ENCODE measurements at regions not wholly inside any gene's neighbourhood (a gene's known extent, or its start where the extent isn't known, plus 50 kb on each side); places are given as distances from the start of the nearest gene placed in this dataset.
"Not testable (repeated sequence)": the region's sequence is repeated elsewhere in the genome, so short reads cannot be mapped to it uniquely, and the experiment has no call there.

- DNase-seq (no peak), ATAC-seq (replicated peaks) (no peak)
- Mint-ChIP-seq H3K9me3 (peaks cover 14 to 16% of the 10 kb centered on the region in 2 donors), H3K27ac (no peak overlapping the region), H3K4me3 (no peak overlapping the region), H3K36me3 (peaks cover 10 to 16% of the 10 kb centered on the region in 2 donors), H3K27me3 (no peaks in the 10 kb centered on the region), H3K4me1 (peaks cover 12 to 25% of the 10 kb centered on the region in 2 donors)
These were observed 210.3 kb downstream of the C9orf152 start for GRCh38 chr9:109997682-109998081.

GRCh38 chr9:110005521-110005920 lies 202.4 kb downstream of the C9orf152 start:
- H3K27me3 Mint-ChIP-seq; ATAC-seq (replicated peaks); DNase-seq; H3K4me3 Mint-ChIP-seq: not testable (repeated sequence)
- H3K4me1 Mint-ChIP-seq, result peaks cover 33 to 46% of the 10 kb centered on the region in 2 donors
- H3K36me3 Mint-ChIP-seq, result peaks cover 7 to 13% of the 10 kb centered on the region in 2 donors
- peaks cover 12 to 13% of the 10 kb centered on the region in 2 donors for H3K9me3 Mint-ChIP-seq
- peak overlapping the region; percentile 71 for H3K27ac Mint-ChIP-seq

GRCh38 chr9:110006657-110007056 lies 201.3 kb downstream of the C9orf152 start:
- DNase-seq (no peak), ATAC-seq (replicated peaks) (no peak)
- no peak overlapping the region for H3K27ac Mint-ChIP-seq
- peaks cover 9 to 13% of the 10 kb centered on the region in 2 donors for H3K9me3 Mint-ChIP-seq
- H3K4me1 Mint-ChIP-seq, result peaks cover 35 to 46% of the 10 kb centered on the region in 2 donors
- peaks cover 7 to 13% of the 10 kb centered on the region in 2 donors for H3K36me3 Mint-ChIP-seq
- H3K27me3 Mint-ChIP-seq, result no peaks in the 10 kb centered on the region
- no peak overlapping the region for H3K4me3 Mint-ChIP-seq

GRCh38 chr9:110007477-110008270 lies 200.3 kb downstream of the C9orf152 start:
- peaks cover 7 to 13% of the 10 kb centered on the region in 2 donors for H3K36me3 Mint-ChIP-seq
- no peaks in the 10 kb centered on the region for H3K27me3 Mint-ChIP-seq
- H3K9me3 Mint-ChIP-seq, result peaks cover 9 to 13% of the 10 kb centered on the region in 2 donors
- H3K4me3 Mint-ChIP-seq, result no peak overlapping the region
- ATAC-seq (replicated peaks) (peak; percentile 73 to 78), DNase-seq (no peak)
- H3K27ac Mint-ChIP-seq, result peak overlapping the region; percentile 27
- H3K4me1 Mint-ChIP-seq, result peaks cover 35 to 46% of the 10 kb centered on the region in 2 donors

- ATAC-seq (replicated peaks) (no peak), DNase-seq (no peak)
- Mint-ChIP-seq H3K36me3 (peaks cover 7 to 13% of the 10 kb centered on the region in 2 donors), H3K27me3 (no peaks in the 10 kb centered on the region), H3K4me3 (no peak overlapping the region), H3K9me3 (peaks cover 7 to 13% of the 10 kb centered on the region in 2 donors), H3K27ac (no peak overlapping the region), H3K4me1 (peaks cover 39 to 46% of the 10 kb centered on the region in 2 donors)
These were observed 199.3 kb downstream of the C9orf152 start for GRCh38 chr9:110008663-110009062.

- Mint-ChIP-seq H3K27me3 (no peaks in the 10 kb centered on the region), H3K4me1 (peaks cover 30 to 47% of the 10 kb centered on the region in 2 donors), H3K27ac (no peak overlapping the region), H3K36me3 (no peaks in the 10 kb centered on the region), H3K9me3 (peaks cover 0 to 2% of the 10 kb centered on the region in 2 donors), H3K4me3 (no peak overlapping the region)
- ATAC-seq (replicated peaks) (no peak), DNase-seq (no peak)
These were observed 196.2 kb downstream of the C9orf152 start for GRCh38 chr9:110011628-110012320.

- Mint-ChIP-seq H3K9me3 (peaks cover 0 to 2% of the 10 kb centered on the region in 2 donors), H3K27me3 (no peaks in the 10 kb centered on the region), H3K4me1 (peaks cover 23 to 42% of the 10 kb centered on the region in 2 donors), H3K4me3 (no peak overlapping the region), H3K27ac (peak overlapping the region; percentile 5), H3K36me3 (no peaks in the 10 kb centered on the region)
- no peak for ATAC-seq (replicated peaks)
- no peak for DNase-seq
These were observed 194.9 kb downstream of the C9orf152 start for GRCh38 chr9:110013064-110013463.

- ATAC-seq (replicated peaks) (peak; percentile 43 to 50), DNase-seq (no peak)
- H3K9me3 Mint-ChIP-seq, result no peaks in the 10 kb centered on the region
- no peaks in the 10 kb centered on the region for H3K27me3 Mint-ChIP-seq
- peak overlapping the region; percentile 59 for H3K27ac Mint-ChIP-seq
- peaks cover 19 to 27% of the 10 kb centered on the region in 2 donors for H3K4me1 Mint-ChIP-seq
- no peak overlapping the region for H3K4me3 Mint-ChIP-seq
- H3K36me3 Mint-ChIP-seq, result no peaks in the 10 kb centered on the region
These were observed 192.2 kb downstream of the C9orf152 start for GRCh38 chr9:110015759-110016158.

GRCh38 chr9:110016340-110016739 lies 191.6 kb downstream of the C9orf152 start:
- Mint-ChIP-seq H3K4me3 (no peak overlapping the region), H3K36me3 (no peaks in the 10 kb centered on the region), H3K27me3 (no peaks in the 10 kb centered on the region), H3K27ac (peak overlapping the region; percentile 59), H3K4me1 (peaks cover 22 to 31% of the 10 kb centered on the region in 2 donors), H3K9me3 (no peaks in the 10 kb centered on the region)
- no peak for DNase-seq
- peak; percentile 95 to 96 for ATAC-seq (replicated peaks)

GRCh38 chr9:110020216-110020615 lies 187.7 kb downstream of the C9orf152 start:
- not testable (repeated sequence) for ATAC-seq (replicated peaks); DNase-seq; H3K36me3 Mint-ChIP-seq; H3K27me3 Mint-ChIP-seq; H3K27ac Mint-ChIP-seq; H3K9me3 Mint-ChIP-seq; H3K4me3 Mint-ChIP-seq
- H3K4me1 Mint-ChIP-seq, result peaks cover 21 to 35% of the 10 kb centered on the region in 2 donors

GRCh38 chr9:110021891-110022290 lies 186.1 kb downstream of the C9orf152 start:
- peak overlapping the region; percentile 39 for H3K27ac Mint-ChIP-seq
- peak overlapping the region; percentile 48 to 62 for H3K4me3 Mint-ChIP-seq
- peaks cover 20 to 32% of the 10 kb centered on the region in 2 donors for H3K4me1 Mint-ChIP-seq
- peak; percentile 17 for DNase-seq
- no peaks in the 10 kb centered on the region for H3K27me3 Mint-ChIP-seq
- no peaks in the 10 kb centered on the region for H3K36me3 Mint-ChIP-seq
- peak; percentile 100 for ATAC-seq (replicated peaks)
- no peaks in the 10 kb centered on the region for H3K9me3 Mint-ChIP-seq

- not testable (repeated sequence) for H3K27ac Mint-ChIP-seq; DNase-seq; H3K36me3 Mint-ChIP-seq; H3K27me3 Mint-ChIP-seq; H3K9me3 Mint-ChIP-seq; H3K4me3 Mint-ChIP-seq; ATAC-seq (replicated peaks)
- H3K4me1 Mint-ChIP-seq, result peaks cover 20 to 33% of the 10 kb centered on the region in 2 donors
These were observed 184.7 kb downstream of the C9orf152 start for GRCh38 chr9:110023221-110023620.

- no peaks in the 10 kb centered on the region for H3K27me3 Mint-ChIP-seq
- no peak overlapping the region for H3K27ac Mint-ChIP-seq
- no peak overlapping the region for H3K4me3 Mint-ChIP-seq
- ATAC-seq (replicated peaks) (no peak), DNase-seq (no peak)
- H3K9me3 Mint-ChIP-seq, result no peaks in the 10 kb centered on the region
- H3K36me3 Mint-ChIP-seq, result no peaks in the 10 kb centered on the region
- peaks cover 34 to 49% of the 10 kb centered on the region in 2 donors for H3K4me1 Mint-ChIP-seq
These were observed 182.3 kb downstream of the C9orf152 start for GRCh38 chr9:110025551-110026170.

GRCh38 chr9:110027671-110028081 lies 180.3 kb downstream of the C9orf152 start:
- ATAC-seq (replicated peaks) (no peak), DNase-seq (no peak)
- H3K9me3 Mint-ChIP-seq, result no peaks in the 10 kb centered on the region
- H3K4me3 Mint-ChIP-seq, result no peak overlapping the region
- H3K36me3 Mint-ChIP-seq, result no peaks in the 10 kb centered on the region
- H3K27ac Mint-ChIP-seq, result no peak overlapping the region
- H3K27me3 Mint-ChIP-seq, result no peaks in the 10 kb centered on the region
- H3K4me1 Mint-ChIP-seq, result peaks cover 24 to 47% of the 10 kb centered on the region in 2 donors
